ENCODE measurements at regions not wholly inside any gene's neighbourhood (a gene's known extent, or its start where the extent isn't known, plus 50 kb on each side); places are given as distances from the start of the nearest gene placed in this dataset.
"Not testable (repeated sequence)": the region's sequence is repeated elsewhere in the genome, so short reads cannot be mapped to it uniquely, and the experiment has no call there.

DNA sequence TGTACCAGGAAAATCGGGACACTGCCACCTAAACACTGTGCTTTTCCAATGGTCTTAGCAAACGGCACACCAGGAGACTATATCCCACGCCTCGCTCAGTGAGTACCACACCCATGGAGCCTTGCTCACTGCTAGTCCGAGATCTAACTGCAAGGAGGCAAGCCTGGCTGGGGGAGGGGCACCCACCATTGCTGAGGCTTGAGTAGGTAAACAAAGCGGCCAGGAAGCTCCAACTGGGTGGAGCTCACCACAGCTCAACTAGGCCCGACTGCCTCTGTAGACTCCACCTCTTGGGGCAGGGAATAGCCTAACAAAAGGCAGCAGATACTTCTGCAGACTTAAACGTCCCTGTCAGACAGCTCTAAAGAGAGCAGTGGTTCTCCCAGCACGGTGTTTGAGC, 1216.6 kb downstream of the STIM2 start:
- not testable (repeated sequence) for H3K9ac ChIP-seq (ENCODE audit: low read depth, low read length); H3K4me3 ChIP-seq (ENCODE audit: low read length); H3K27ac ChIP-seq (ENCODE audit: low read length); H3K9me3 ChIP-seq (ENCODE audit: insufficient read depth, low read depth, low read length); H3K4me1 ChIP-seq (ENCODE audit: insufficient read depth, low read length); H3K27me3 ChIP-seq (ENCODE audit: insufficient read depth, low read length); H3K36me3 ChIP-seq (ENCODE audit: insufficient read depth, low read depth, low read length)

DNA sequence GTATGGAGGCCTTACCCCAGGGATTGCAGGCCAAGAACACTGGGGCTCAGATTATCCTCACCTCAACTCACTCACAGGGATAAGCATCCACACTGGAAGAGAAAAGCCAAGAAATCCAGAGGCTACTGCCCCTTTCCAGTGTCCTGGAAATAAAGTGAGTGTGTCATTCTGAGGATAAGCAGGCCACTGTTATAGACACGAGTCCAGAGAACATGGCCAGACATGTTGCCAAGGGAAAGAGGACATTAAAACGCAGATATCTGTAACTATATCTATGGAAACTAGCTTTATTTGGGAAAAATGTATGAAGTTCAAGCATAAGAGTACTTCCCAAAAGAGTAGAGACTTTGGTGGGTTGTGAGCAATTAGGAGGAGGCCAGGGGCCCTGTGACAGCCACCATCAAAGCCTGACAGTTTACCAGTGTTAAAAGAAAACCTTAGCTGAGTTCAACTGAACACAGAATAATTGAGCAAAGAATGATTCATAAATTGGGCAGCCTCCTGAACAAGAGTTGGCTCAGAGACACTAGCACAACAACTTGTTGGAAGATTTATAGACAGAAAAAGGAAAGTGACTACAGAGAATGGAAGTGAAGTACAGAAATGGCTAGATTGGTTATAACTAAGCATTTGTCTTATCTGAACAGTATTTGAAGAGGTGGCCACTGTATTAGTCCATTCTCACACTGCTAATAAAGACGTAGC, 1222.2 kb downstream of the STIM2 start:
- H3K27ac ChIP-seq (ENCODE audit: low read length) = no peak overlapping the region
- H3K36me3 ChIP-seq (ENCODE audit: insufficient read depth, low read depth, low read length) = no peaks in the 10 kb centered on the region
- H3K4me3 ChIP-seq (ENCODE audit: low read length) = no peak overlapping the region
- H3K27me3 ChIP-seq (ENCODE audit: insufficient read depth, low read length) = no peaks in the 10 kb centered on the region
- H3K4me1 ChIP-seq (ENCODE audit: insufficient read depth, low read length) = no peaks in the 10 kb centered on the region
- H3K9ac ChIP-seq (ENCODE audit: low read depth, low read length) = no peak overlapping the region
- peaks cover 26% of the 10 kb centered on the region for H3K9me3 ChIP-seq (ENCODE audit: insufficient read depth, low read depth, low read length)

DNA sequence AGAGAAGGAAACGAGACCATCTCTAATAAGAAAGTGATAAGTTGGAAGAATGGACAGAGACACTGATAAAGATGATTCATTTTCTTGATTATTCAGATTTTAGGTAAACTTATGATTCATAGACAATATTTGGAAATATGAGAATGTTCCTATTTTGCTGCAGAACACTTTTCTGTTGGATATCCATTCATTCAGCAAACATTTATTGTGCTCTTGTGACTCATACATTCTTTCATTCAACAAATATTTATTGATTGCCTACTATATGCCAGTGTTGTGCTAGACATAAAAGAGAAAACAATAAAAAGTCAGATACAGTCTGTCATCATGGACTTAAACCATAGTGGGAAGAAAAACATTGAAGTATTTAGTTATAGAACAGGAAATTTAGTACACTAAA, 1232.0 kb downstream of the STIM2 start:
- Histone ChIP-seq H3K27me3 (ENCODE audit: insufficient read depth, low read length) (no peaks in the 10 kb centered on the region), H3K4me3 (ENCODE audit: low read length) (no peak overlapping the region), H3K27ac (ENCODE audit: low read length) (no peak overlapping the region), H3K36me3 (ENCODE audit: insufficient read depth, low read depth, low read length) (no peaks in the 10 kb centered on the region), H3K9me3 (ENCODE audit: insufficient read depth, low read depth, low read length) (no peaks in the 10 kb centered on the region), H3K9ac (ENCODE audit: low read depth, low read length) (no peak overlapping the region), H3K4me1 (ENCODE audit: insufficient read depth, low read length) (no peaks in the 10 kb centered on the region)

GRCh38 chr4:28093071-28093470, 1232.4 kb downstream of the STIM2 start:
- H3K27ac ChIP-seq (ENCODE audit: low read length) = no peak overlapping the region
- H3K4me3 ChIP-seq (ENCODE audit: low read length) = no peak overlapping the region
- H3K9ac ChIP-seq (ENCODE audit: low read depth, low read length) = no peak overlapping the region
- no peaks in the 10 kb centered on the region for H3K27me3 ChIP-seq (ENCODE audit: insufficient read depth, low read length)
- no peaks in the 10 kb centered on the region for H3K4me1 ChIP-seq (ENCODE audit: insufficient read depth, low read length)
- no peaks in the 10 kb centered on the region for H3K36me3 ChIP-seq (ENCODE audit: insufficient read depth, low read depth, low read length)
- no peaks in the 10 kb centered on the region for H3K9me3 ChIP-seq (ENCODE audit: insufficient read depth, low read depth, low read length)

DNA sequence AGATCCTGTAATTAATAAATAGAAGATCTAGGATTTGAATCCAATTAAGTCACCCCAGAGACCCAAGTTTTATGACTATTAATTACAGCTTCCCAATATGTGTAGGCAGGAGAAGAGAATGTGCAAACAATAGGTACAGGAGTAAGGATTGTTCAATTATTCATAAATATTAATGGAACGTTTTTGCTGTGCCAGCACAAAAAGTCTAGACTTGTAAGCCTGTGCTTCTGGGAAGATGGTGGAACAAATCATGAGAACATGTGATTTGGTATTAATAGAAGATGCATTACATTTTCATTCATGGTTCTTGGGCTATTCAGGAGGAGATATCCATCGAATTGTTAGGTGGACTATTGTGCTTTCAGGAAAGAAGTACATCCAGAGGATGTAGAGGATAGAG, 1240.9 kb downstream of the STIM2 start:
- Histone ChIP-seq H3K27me3 (ENCODE audit: insufficient read depth, low read length) (no peaks in the 10 kb centered on the region), H3K36me3 (ENCODE audit: insufficient read depth, low read depth, low read length) (no peaks in the 10 kb centered on the region), H3K9me3 (ENCODE audit: insufficient read depth, low read depth, low read length) (no peaks in the 10 kb centered on the region; the same call in 1 of the 2 replicates), H3K9ac (ENCODE audit: low read depth, low read length) (no peak overlapping the region), H3K4me3 (ENCODE audit: low read length) (no peak overlapping the region), H3K27ac (ENCODE audit: low read length) (no peak overlapping the region), H3K4me1 (ENCODE audit: insufficient read depth, low read length) (no peaks in the 10 kb centered on the region)

DNA sequence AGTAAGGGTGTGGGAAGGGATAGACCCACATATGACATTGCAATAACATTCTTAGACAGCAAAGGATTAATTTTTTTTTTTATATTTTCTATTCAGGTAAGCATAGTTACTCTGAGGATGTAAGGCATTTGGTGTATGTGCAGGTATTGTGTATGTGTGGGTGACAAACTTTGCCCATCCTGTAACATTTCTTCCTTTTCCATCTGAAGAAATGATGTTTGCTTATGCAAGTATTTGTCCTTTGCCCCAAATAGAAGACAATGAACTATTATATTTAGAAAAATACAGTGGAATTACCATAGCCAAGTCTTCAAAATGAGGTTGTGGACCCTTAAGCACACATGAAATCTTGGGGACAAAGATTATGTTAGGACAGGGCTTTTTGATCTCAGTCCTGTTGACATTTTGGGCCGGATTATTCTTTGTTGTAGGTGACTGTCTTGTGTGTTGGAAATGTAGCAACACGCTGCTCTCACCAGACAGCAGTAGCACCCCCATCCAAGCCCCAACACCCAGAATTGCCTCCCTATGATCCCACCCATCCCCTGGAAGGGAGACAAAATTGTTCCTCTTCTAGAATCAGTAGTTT, 1244.7 kb downstream of the STIM2 start:
- H3K27ac ChIP-seq (ENCODE audit: low read length) = no peak overlapping the region
- H3K9ac ChIP-seq (ENCODE audit: low read depth, low read length) = no peak overlapping the region
- H3K27me3 ChIP-seq (ENCODE audit: insufficient read depth, low read length) = no peaks in the 10 kb centered on the region
- no peak overlapping the region for H3K4me3 ChIP-seq (ENCODE audit: low read length)
- no peaks in the 10 kb centered on the region for H3K4me1 ChIP-seq (ENCODE audit: insufficient read depth, low read length)
- no peaks in the 10 kb centered on the region for H3K36me3 ChIP-seq (ENCODE audit: insufficient read depth, low read depth, low read length)
- no peaks in the 10 kb centered on the region for H3K9me3 ChIP-seq (ENCODE audit: insufficient read depth, low read depth, low read length)

GRCh38 chr4:28106155-28106554, 1245.5 kb downstream of the STIM2 start:
- H3K9ac ChIP-seq (ENCODE audit: low read depth, low read length) = no peak overlapping the region
- H3K27me3 ChIP-seq (ENCODE audit: insufficient read depth, low read length) = no peaks in the 10 kb centered on the region
- no peaks in the 10 kb centered on the region for H3K36me3 ChIP-seq (ENCODE audit: insufficient read depth, low read depth, low read length)
- no peaks in the 10 kb centered on the region for H3K4me1 ChIP-seq (ENCODE audit: insufficient read depth, low read length)
- no peak overlapping the region for H3K4me3 ChIP-seq (ENCODE audit: low read length)
- H3K27ac ChIP-seq (ENCODE audit: low read length) = no peak overlapping the region
- H3K9me3 ChIP-seq (ENCODE audit: insufficient read depth, low read depth, low read length) = no peaks in the 10 kb centered on the region

DNA sequence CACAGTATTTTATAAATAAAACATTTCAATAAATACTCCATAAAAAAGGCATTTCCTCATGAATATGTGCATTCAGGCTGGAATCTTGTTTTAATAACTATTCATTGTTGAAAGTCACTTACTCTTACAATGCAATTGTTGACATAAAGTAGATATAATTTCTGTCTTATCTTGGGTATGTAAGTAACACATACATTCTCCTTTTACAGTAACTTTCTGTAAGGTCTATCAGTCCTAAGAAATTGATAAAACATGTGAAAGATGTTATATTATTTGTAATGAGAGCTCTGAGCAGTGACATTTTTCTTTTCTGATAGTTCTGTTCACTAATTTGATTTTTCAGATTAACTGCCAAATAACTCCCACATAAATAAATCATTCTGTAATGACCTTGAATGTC, 1249.2 kb downstream of the STIM2 start:
- no peaks in the 10 kb centered on the region for H3K36me3 ChIP-seq (ENCODE audit: insufficient read depth, low read depth, low read length)
- no peaks in the 10 kb centered on the region for H3K9me3 ChIP-seq (ENCODE audit: insufficient read depth, low read depth, low read length)
- no peak overlapping the region for H3K9ac ChIP-seq (ENCODE audit: low read depth, low read length)
- no peaks in the 10 kb centered on the region for H3K4me1 ChIP-seq (ENCODE audit: insufficient read depth, low read length)
- H3K4me3 ChIP-seq (ENCODE audit: low read length) = no peak overlapping the region
- no peak overlapping the region for H3K27ac ChIP-seq (ENCODE audit: low read length)
- no peaks in the 10 kb centered on the region for H3K27me3 ChIP-seq (ENCODE audit: insufficient read depth, low read length)

DNA sequence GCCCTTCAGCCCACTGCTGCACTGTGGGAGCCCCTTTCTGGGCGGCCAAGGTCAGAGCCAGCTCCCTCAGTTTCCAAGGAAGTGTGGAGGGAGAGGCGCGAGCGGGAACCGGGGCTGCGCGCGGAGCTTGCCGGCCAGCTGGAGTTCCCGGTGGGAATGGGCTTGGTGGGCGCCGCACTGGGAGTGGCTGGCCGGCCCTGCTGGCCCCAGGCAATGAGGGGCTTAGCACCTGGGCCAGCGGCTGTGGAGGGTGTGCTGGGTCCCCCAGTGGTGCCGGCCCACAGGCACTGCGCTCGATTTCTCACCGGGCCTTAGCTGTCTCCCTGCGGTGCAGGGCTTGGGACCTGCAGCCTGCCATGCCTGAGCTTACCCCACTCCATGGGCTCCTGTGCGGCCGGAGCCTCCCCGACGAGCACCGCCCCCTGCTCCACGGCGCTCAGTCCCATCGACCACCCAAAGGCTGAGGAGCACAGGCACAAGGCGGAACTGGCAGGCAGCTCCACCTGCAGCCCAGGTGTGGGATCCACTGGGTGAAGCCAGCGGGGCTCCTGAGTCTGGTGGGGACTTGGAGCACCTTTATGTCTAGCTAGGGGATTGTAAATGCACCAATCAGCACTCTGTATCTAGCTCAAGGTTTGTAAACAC, 1252.2 kb downstream of the STIM2 start:
- H3K36me3 ChIP-seq (ENCODE audit: insufficient read depth, low read depth, low read length); H3K4me3 ChIP-seq (ENCODE audit: low read length); H3K27ac ChIP-seq (ENCODE audit: low read length): not testable (repeated sequence)

GRCh38 chr4:28113586-28113985, 1252.9 kb downstream of the STIM2 start:
- H3K36me3 ChIP-seq (ENCODE audit: insufficient read depth, low read depth, low read length); H3K9ac ChIP-seq (ENCODE audit: low read depth, low read length); H3K9me3 ChIP-seq (ENCODE audit: insufficient read depth, low read depth, low read length); H3K27me3 ChIP-seq (ENCODE audit: insufficient read depth, low read length); H3K4me1 ChIP-seq (ENCODE audit: insufficient read depth, low read length); H3K4me3 ChIP-seq (ENCODE audit: low read length); H3K27ac ChIP-seq (ENCODE audit: low read length): not testable (repeated sequence)

More for the DNA sequence above, 1252.2 kb downstream of the STIM2 start:
- not testable (repeated sequence) for H3K4me1 ChIP-seq (ENCODE audit: insufficient read depth, low read length); H3K9ac ChIP-seq (ENCODE audit: low read depth, low read length); H3K9me3 ChIP-seq (ENCODE audit: insufficient read depth, low read depth, low read length); H3K27me3 ChIP-seq (ENCODE audit: insufficient read depth, low read length)

- not testable (repeated sequence) for H3K9ac ChIP-seq (ENCODE audit: low read depth, low read length); H3K4me1 ChIP-seq (ENCODE audit: insufficient read depth, low read length); H3K9me3 ChIP-seq (ENCODE audit: insufficient read depth, low read depth, low read length); H3K27me3 ChIP-seq (ENCODE audit: insufficient read depth, low read length); H3K36me3 ChIP-seq (ENCODE audit: insufficient read depth, low read depth, low read length); H3K27ac ChIP-seq (ENCODE audit: low read length); H3K4me3 ChIP-seq (ENCODE audit: low read length)
Measured at GRCh38 chr4:28116526-28117083, 1256.0 kb downstream of the STIM2 start.

- Histone ChIP-seq H3K9me3 (ENCODE audit: insufficient read depth, low read depth, low read length) (no peaks in the 10 kb centered on the region), H3K36me3 (ENCODE audit: insufficient read depth, low read depth, low read length) (no peaks in the 10 kb centered on the region), H3K9ac (ENCODE audit: low read depth, low read length) (no peak overlapping the region), H3K27ac (ENCODE audit: low read length) (no peak overlapping the region), H3K27me3 (ENCODE audit: insufficient read depth, low read length) (no peaks in the 10 kb centered on the region), H3K4me1 (ENCODE audit: insufficient read depth, low read length) (no peaks in the 10 kb centered on the region), H3K4me3 (ENCODE audit: low read length) (no peak overlapping the region)
Measured at GRCh38 chr4:28117084-28117682, 1256.5 kb downstream of the STIM2 start.

Measured in iPS-20b (cell line).